Astrocyte (in vitro differentiated cells and primary cell): ENCODE measurements at regions not wholly inside any gene's neighbourhood (a gene's known extent, or its start where the extent isn't known, plus 50 kb on each side); places are given as distances from the start of the nearest gene placed in this dataset.

ENCODE experiments used
- DNase-seq: peaks from one replicate; pipeline ENCODE4 v3.0.0-alpha.2; 2010; ENCODE audit warnings: low read depth
- FAIRE-seq: peaks from 2 replicates; lab custom pipeline; 2011; peaks lifted over from hg19 to GRCh38; lab: Jason Lieb, UNC
- H2AFZ ChIP-seq: 2 replicates; pipeline ENCODE4 v1.6.0; 2012; ENCODE audit warnings: low read depth, low read length, inconsistent platforms
- H3K27ac ChIP-seq: 2 replicates; pipeline ENCODE4 v1.5.1; 2011; ENCODE audit warnings: low read depth, low read length, inconsistent platforms
- H3K27me3 ChIP-seq: 2 replicates; pipeline ENCODE4 v1.6.0; 2011; ENCODE audit warnings: low read length, inconsistent platforms; ENCODE audit not compliant: insufficient read depth
- H3K36me3 ChIP-seq: 2 replicates; pipeline ENCODE4 v1.5.1; 2011; ENCODE audit warnings: low read length, inconsistent platforms; ENCODE audit not compliant: insufficient read depth
- H3K4me1 ChIP-seq: 2 replicates; pipeline ENCODE4 v1.5.1; 2011; ENCODE audit warnings: low read length, inconsistent platforms; ENCODE audit not compliant: insufficient read depth
- H3K4me2 ChIP-seq: 2 replicates; pipeline ENCODE4 v1.6.0; 2012; ENCODE audit warnings: low read length, inconsistent platforms
- H3K4me3 ChIP-seq: 2 replicates; pipeline ENCODE4 v1.5.1; 2011; ENCODE audit warnings: low read depth, mild to moderate bottlenecking, low read length, inconsistent platforms; ENCODE audit not compliant: insufficient read depth
- H3K79me2 ChIP-seq: 2 replicates; pipeline ENCODE4 v1.6.0; 2012; ENCODE audit warnings: mild to moderate bottlenecking, low read length, inconsistent platforms; ENCODE audit not compliant: insufficient read depth
- H3K9ac ChIP-seq: 2 replicates; pipeline ENCODE4 v1.6.0; 2012; ENCODE audit warnings: mild to moderate bottlenecking, low read length, inconsistent platforms
- H3K9me3 ChIP-seq: 2 replicates; pipeline ENCODE4 v1.5.1; 2012; ENCODE audit warnings: low read depth, mild to moderate bottlenecking, low read length, inconsistent platforms; ENCODE audit not compliant: insufficient read depth
- H4K20me1 ChIP-seq: 2 replicates; pipeline ENCODE4 v1.6.0; 2012; ENCODE audit warnings: low read length, inconsistent platforms; ENCODE audit not compliant: insufficient read depth
- H3K27ac Mint-ChIP-seq: one replicate; pipeline ENCODE4 v1.8.0; 2021; ENCODE audit warnings: mild to moderate bottlenecking, mixed read lengths; ENCODE audit not compliant: unreplicated experiment
- H3K27me3 Mint-ChIP-seq: one replicate; pipeline ENCODE4 v1.8.0; 2021; ENCODE audit warnings: low read depth, mixed read lengths; ENCODE audit not compliant: unreplicated experiment
- H3K36me3 Mint-ChIP-seq: one replicate; pipeline ENCODE4 v1.8.0; 2021; ENCODE audit warnings: low read depth, mixed read lengths; ENCODE audit not compliant: unreplicated experiment
- H3K4me1 Mint-ChIP-seq: one replicate; pipeline ENCODE4 v1.8.0; 2021; ENCODE audit warnings: low read depth, mixed read lengths; ENCODE audit not compliant: unreplicated experiment
- H3K4me3 Mint-ChIP-seq: one replicate; pipeline ENCODE4 v1.8.0; 2021; ENCODE audit warnings: mild to moderate bottlenecking, moderate library complexity, mixed read lengths; ENCODE audit not compliant: unreplicated experiment
- H3K9me3 Mint-ChIP-seq: one replicate; pipeline ENCODE4 v1.8.0; 2021; ENCODE audit warnings: mild to moderate bottlenecking, mixed read lengths; ENCODE audit not compliant: unreplicated experiment
- EZH2 ChIP-seq: IDR thresholded peaks from 2 replicates; pipeline ENCODE4 v1.6.1; 2012; ENCODE audit warnings: mild to moderate bottlenecking, low read length, inconsistent platforms; ENCODE audit not compliant: insufficient read depth
- TF ChIP-seq, protein P1 (sequence below): IDR thresholded peaks from 2 replicates; pipeline ENCODE4 v1.5.1; 2011; ENCODE audit warnings: low read depth, mild to moderate bottlenecking, inconsistent platforms, low read length, moderate library complexity; ENCODE audit not compliant: insufficient read depth

DNA sequence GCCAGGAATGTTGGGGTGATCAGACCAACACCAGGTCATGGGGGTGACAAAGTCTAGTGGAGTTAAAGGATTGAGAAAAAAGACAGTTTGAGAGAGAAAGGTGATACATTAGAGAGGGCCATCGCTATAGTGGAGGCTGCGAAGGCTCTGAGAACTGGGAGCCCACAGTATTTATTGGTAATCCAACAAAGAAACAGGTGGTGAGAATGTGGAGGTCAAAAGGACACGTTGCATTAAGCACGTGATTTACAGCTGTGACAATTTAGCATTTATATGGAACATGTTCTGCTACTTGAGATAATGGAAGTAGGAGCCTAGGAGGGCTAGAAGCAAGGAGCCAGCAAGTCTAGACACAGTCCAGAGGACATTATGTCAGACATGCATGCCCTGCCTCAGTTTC, 2086.5 kb upstream of the C9orf72 start:
- DNase-seq, result no peak
- H3K4me3 Mint-ChIP-seq, result no peak overlapping the region
- H3K27ac Mint-ChIP-seq, result no peak overlapping the region

DNA sequence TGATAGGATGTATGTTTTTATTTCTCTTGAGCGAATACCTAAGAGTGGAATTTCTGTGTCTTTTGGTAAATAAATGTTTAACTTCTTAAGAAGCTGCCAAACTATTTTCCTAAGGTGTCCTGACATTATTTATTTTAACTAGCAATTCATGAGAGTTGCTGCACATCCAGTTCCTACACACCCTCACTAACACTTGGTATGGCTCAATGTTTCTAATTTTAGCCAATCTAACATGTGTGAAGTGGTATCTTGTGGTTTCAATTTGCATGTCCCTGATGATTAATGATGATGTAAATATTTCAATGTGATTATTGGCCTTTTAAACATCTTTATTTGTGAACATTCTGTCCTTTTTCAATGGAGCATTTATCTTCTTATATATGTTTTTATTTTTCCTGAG, 2095.5 kb upstream of the C9orf72 start:
- Mint-ChIP-seq H3K4me1 (peaks cover 24% of the 10 kb centered on the region), H3K36me3 (no peaks in the 10 kb centered on the region), H3K27me3 (no peaks in the 10 kb centered on the region), H3K27ac (no peak overlapping the region), H3K9me3 (no peaks in the 10 kb centered on the region), H3K4me3 (no peak overlapping the region)
- Histone ChIP-seq H3K27me3 (no peaks in the 10 kb centered on the region), H3K4me3 (no peak overlapping the region), H3K79me2 (no peaks in the 10 kb centered on the region), H3K4me1 (no peaks in the 10 kb centered on the region), H3K4me2 (no peak overlapping the region), H2AFZ (no peak overlapping the region), H3K9me3 (no peaks in the 10 kb centered on the region), H3K36me3 (no peaks in the 10 kb centered on the region), H3K9ac (no peak overlapping the region), H3K27ac (no peak overlapping the region), H4K20me1 (no peaks in the 10 kb centered on the region)
- peak; percentile 0 for DNase-seq
- FAIRE-seq, result no peak
- TF ChIP-seq, protein P1, sequence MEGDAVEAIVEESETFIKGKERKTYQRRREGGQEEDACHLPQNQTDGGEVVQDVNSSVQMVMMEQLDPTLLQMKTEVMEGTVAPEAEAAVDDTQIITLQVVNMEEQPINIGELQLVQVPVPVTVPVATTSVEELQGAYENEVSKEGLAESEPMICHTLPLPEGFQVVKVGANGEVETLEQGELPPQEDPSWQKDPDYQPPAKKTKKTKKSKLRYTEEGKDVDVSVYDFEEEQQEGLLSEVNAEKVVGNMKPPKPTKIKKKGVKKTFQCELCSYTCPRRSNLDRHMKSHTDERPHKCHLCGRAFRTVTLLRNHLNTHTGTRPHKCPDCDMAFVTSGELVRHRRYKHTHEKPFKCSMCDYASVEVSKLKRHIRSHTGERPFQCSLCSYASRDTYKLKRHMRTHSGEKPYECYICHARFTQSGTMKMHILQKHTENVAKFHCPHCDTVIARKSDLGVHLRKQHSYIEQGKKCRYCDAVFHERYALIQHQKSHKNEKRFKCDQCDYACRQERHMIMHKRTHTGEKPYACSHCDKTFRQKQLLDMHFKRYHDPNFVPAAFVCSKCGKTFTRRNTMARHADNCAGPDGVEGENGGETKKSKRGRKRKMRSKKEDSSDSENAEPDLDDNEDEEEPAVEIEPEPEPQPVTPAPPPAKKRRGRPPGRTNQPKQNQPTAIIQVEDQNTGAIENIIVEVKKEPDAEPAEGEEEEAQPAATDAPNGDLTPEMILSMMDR, result no peak
- TF ChIP-seq EZH2, result no peak

More for the DNA sequence above, 2086.5 kb upstream of the C9orf72 start:
- Mint-ChIP-seq H3K36me3 (no peaks in the 10 kb centered on the region), H3K27me3 (no peaks in the 10 kb centered on the region), H3K4me1 (peaks cover 7% of the 10 kb centered on the region), H3K9me3 (peaks cover 6% of the 10 kb centered on the region)
- Histone ChIP-seq H3K4me1 (no peaks in the 10 kb centered on the region), H2AFZ (no peak overlapping the region), H3K4me2 (no peak overlapping the region), H3K36me3 (no peaks in the 10 kb centered on the region), H3K9me3 (no peaks in the 10 kb centered on the region), H3K27ac (no peak overlapping the region), H3K9ac (no peak overlapping the region), H3K79me2 (no peaks in the 10 kb centered on the region), H3K4me3 (no peak overlapping the region), H3K27me3 (no peaks in the 10 kb centered on the region), H4K20me1 (no peaks in the 10 kb centered on the region)
- no peak for FAIRE-seq
- TF ChIP-seq, protein P1, result no peak
- no peak for TF ChIP-seq EZH2

DNA sequence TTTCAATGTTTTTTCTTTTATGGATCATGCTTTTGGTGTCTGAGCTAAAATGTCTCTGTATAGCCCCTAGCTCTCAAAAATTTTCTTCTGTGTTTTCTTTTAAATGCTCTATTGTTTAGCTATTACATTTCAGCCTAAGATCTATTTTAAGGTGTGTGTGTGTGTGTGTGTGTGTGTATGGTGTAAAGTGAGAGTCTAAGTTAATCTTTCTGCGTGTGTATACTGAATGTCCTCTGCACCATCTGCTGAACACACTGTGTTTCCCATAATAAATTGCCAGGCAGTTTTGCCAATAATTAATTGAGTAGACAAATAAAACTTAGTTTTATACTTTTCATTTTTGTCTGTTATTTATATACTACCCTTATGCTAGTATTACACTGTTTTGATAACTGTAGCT, 2096.3 kb upstream of the C9orf72 start:
- Mint-ChIP-seq H3K27ac (peak overlapping the region; percentile 11), H3K4me3 (no peak overlapping the region), H3K36me3 (no peaks in the 10 kb centered on the region), H3K9me3 (no peaks in the 10 kb centered on the region), H3K4me1 (peaks cover 20% of the 10 kb centered on the region), H3K27me3 (no peaks in the 10 kb centered on the region)
- Histone ChIP-seq H3K36me3 (no peaks in the 10 kb centered on the region), H3K9ac (no peak overlapping the region), H3K79me2 (no peaks in the 10 kb centered on the region), H3K27ac (no peak overlapping the region), H3K4me3 (no peak overlapping the region), H3K27me3 (no peaks in the 10 kb centered on the region), H3K9me3 (no peaks in the 10 kb centered on the region), H2AFZ (no peak overlapping the region), H3K4me1 (no peaks in the 10 kb centered on the region), H4K20me1 (no peaks in the 10 kb centered on the region), H3K4me2 (no peak overlapping the region)
- TF ChIP-seq, protein P1, result no peak
- TF ChIP-seq EZH2, result no peak
- no peak for DNase-seq
- FAIRE-seq, result no peak
